H1 (cell line): ENCODE measurements at regions not wholly inside any gene's neighbourhood (a gene's known extent, or its start where the extent isn't known, plus 50 kb on each side); places are given as distances from the start of the nearest gene placed in this dataset.

Experiments
- CTCF ChIA-PET: fragments of 300-600 bp; sonication (Branson Sonifier 250); formaldehyde crosslinking; loops from one replicate; lab custom pipeline; 2021; ENCODE audit not compliant: partially characterized antibody; lab: Charles Lee
- POLR2A ChIA-PET: fragments of 300-600 bp; sonication (Branson Sonifier 250); formaldehyde crosslinking; loops from one replicate; lab custom pipeline; 2021; ENCODE audit warnings: inconsistent platforms; ENCODE audit not compliant: partially characterized antibody; lab: Charles Lee
- DNase-seq, 2 experiments: peaks; one replicate each; pipeline versions ENCODE4 v3.0.0 to v3.0.0-alpha.2; 2010 to 2022; ENCODE audit warnings: low spot score in 2 of 2, low read depth in 1 of 2, mixed read lengths in 1 of 2
- FAIRE-seq: peaks from 2 replicates; lab custom pipeline; 2011; peaks lifted over from hg19 to GRCh38; lab: Jason Lieb, UNC
- H2AFZ ChIP-seq: 2 replicates; pipeline ENCODE4 v1.8.1; 2012; ENCODE audit warnings: low read length, inconsistent platforms
- H2AK5ac ChIP-seq: 2 replicates; pipeline ENCODE4 v1.6.1; 2013; ENCODE audit warnings: low read depth, low read length
- H2BK120ac ChIP-seq: replicated peaks from 2 replicates; pipeline ENCODE3; 2013; ENCODE audit warnings: low read depth, low read length, inconsistent platforms
- H2BK12ac ChIP-seq: 2 replicates; pipeline ENCODE4 v1.6.1; 2013; ENCODE audit warnings: low read depth, low read length
- H2BK15ac ChIP-seq: 2 replicates; pipeline ENCODE4 v1.6.1; 2013; ENCODE audit warnings: low read length
- H2BK20ac ChIP-seq: 2 replicates; pipeline ENCODE4 v1.6.1; 2013; ENCODE audit warnings: low read length
- H2BK5ac ChIP-seq: 2 replicates; pipeline ENCODE4 v1.6.1; 2013; ENCODE audit warnings: low read depth, low read length
- H3K14ac ChIP-seq: 2 replicates; pipeline ENCODE4 v1.6.1; 2013; ENCODE audit warnings: inconsistent platforms; ENCODE audit not compliant: insufficient read length
- H3K18ac ChIP-seq: 2 replicates; pipeline ENCODE4 v1.6.1; 2013; ENCODE audit warnings: low read length; ENCODE audit errors: extremely low read depth
- H3K23ac ChIP-seq: 2 replicates; pipeline ENCODE4 v1.6.1; 2013; ENCODE audit warnings: inconsistent platforms; ENCODE audit not compliant: insufficient read length
- H3K23me2 ChIP-seq: 2 replicates; pipeline ENCODE4 v1.6.1; 2013; ENCODE audit warnings: low read depth, low read length
- H3K27ac ChIP-seq: 2 replicates; pipeline ENCODE4 v1.6.1; 2011; ENCODE audit warnings: low read depth, low read length, inconsistent platforms
- H3K27me3 ChIP-seq, 4 experiments: replicated peaks in 1 of 4; 1 replicate in 1 of 4; 2 replicates in 3 of 4; pipeline versions ENCODE4 v1.6.1 to v1.8.1; 2011 to 2013; ENCODE audit warnings: low read length in 3 of 4, mild to moderate bottlenecking in 3 of 4, inconsistent platforms in 2 of 4, mixed read lengths in 2 of 4, moderate library complexity in 1 of 4; ENCODE audit not compliant: control insufficient read depth in 3 of 4, insufficient read depth in 3 of 4; ENCODE audit errors: extremely low read depth in 1 of 4
- H3K36me3 ChIP-seq, 4 experiments: 2 replicates each; pipeline versions ENCODE4 v1.6.1 to v1.8.1; 2011 to 2013; ENCODE audit warnings: mild to moderate bottlenecking in 4 of 4, low read length in 3 of 4, moderate library complexity in 2 of 4, control low read depth in 1 of 4, inconsistent platforms in 1 of 4; ENCODE audit not compliant: insufficient read depth in 4 of 4, control insufficient read depth in 2 of 4
- H3K4ac ChIP-seq: replicated peaks from 2 replicates; pipeline ENCODE3; 2013; ENCODE audit warnings: low read length, low read depth, mixed read lengths, inconsistent platforms; ENCODE audit not compliant: insufficient read length
- H3K4me1 ChIP-seq, 4 experiments: replicated peaks in 1 of 4; 1 replicate in 1 of 4; 2 replicates in 3 of 4; pipeline versions ENCODE4 v1.6.1 to v1.8.1; 2011 to 2013; ENCODE audit warnings: low read length in 3 of 4, inconsistent platforms in 2 of 4, mixed read lengths in 1 of 4; ENCODE audit not compliant: insufficient read depth in 4 of 4, control insufficient read depth in 3 of 4
- H3K4me2 ChIP-seq, 2 experiments: 2 replicates each; pipeline versions ENCODE4 v1.6.1 to v1.8.1; 2011 to 2013; ENCODE audit warnings: low read depth in 2 of 2, low read length in 2 of 2, control low read depth in 1 of 2, inconsistent platforms in 1 of 2, mild to moderate bottlenecking in 1 of 2; ENCODE audit not compliant: insufficient read depth in 1 of 2
- H3K4me3 ChIP-seq, 4 experiments: fragments of 200-600, 300-600 bp in 1 of 4; sonication (generic), shearing (Covaris generic), sonication (Bioruptor Twin) in 1 of 4; 2 replicates each; pipeline versions ENCODE4 v1.5.1 to v1.8.1; 2011 to 2016; ENCODE audit warnings: low read length in 4 of 4, low read depth in 3 of 4, control low read depth in 2 of 4, inconsistent platforms in 2 of 4, mild to moderate bottlenecking in 2 of 4, mixed read lengths in 1 of 4, moderate library complexity in 1 of 4; ENCODE audit not compliant: insufficient read depth in 2 of 4; ENCODE audit errors: extremely low read depth in 1 of 4
- H3K56ac ChIP-seq: replicated peaks from 2 replicates; pipeline ENCODE3; 2013; ENCODE audit warnings: low read depth, mild to moderate bottlenecking, mixed read lengths, low read length, inconsistent platforms; ENCODE audit not compliant: insufficient read length
- H3K79me1 ChIP-seq: 2 replicates; pipeline ENCODE4 v1.6.1; 2013; ENCODE audit warnings: low read depth, low read length, control low read depth
- H3K79me2 ChIP-seq, 2 experiments: 2 replicates each; pipeline versions ENCODE4 v1.6.1 to v1.8.1; 2012 to 2013; ENCODE audit warnings: low read length in 2 of 2, mild to moderate bottlenecking in 2 of 2, inconsistent platforms in 1 of 2; ENCODE audit not compliant: insufficient read depth in 2 of 2, control insufficient read depth in 1 of 2
- H3K9ac ChIP-seq, 4 experiments: replicated peaks in 1 of 4; 1 replicate in 1 of 4; 2 replicates in 3 of 4; pipeline versions ENCODE4 v1.6.1 to v1.8.1; 2011 to 2013; ENCODE audit warnings: low read depth in 3 of 4, low read length in 3 of 4, control low read depth in 2 of 4, mild to moderate bottlenecking in 2 of 4, moderate library complexity in 2 of 4, inconsistent platforms in 1 of 4; ENCODE audit errors: extremely low read depth in 1 of 4
- H3K9me3 ChIP-seq, 2 experiments: 2 replicates each; pipeline versions ENCODE4 v1.6.1 to v1.8.1; 2012 to 2013; ENCODE audit warnings: mild to moderate bottlenecking in 2 of 2, moderate library complexity in 2 of 2, control low read depth in 1 of 2, inconsistent platforms in 1 of 2, low read depth in 1 of 2, low read length in 1 of 2, mixed read lengths in 1 of 2; ENCODE audit not compliant: insufficient read depth in 2 of 2
- H4K20me1 ChIP-seq, 2 experiments: replicated peaks in 1 of 2; 2 replicates each; pipeline versions ENCODE3 to v1.8.1; 2011 to 2013; ENCODE audit warnings: inconsistent platforms in 2 of 2, low read length in 2 of 2, mild to moderate bottlenecking in 1 of 2; ENCODE audit not compliant: insufficient read depth in 2 of 2, control insufficient read depth in 1 of 2
- H4K5ac ChIP-seq: 2 replicates; pipeline ENCODE4 v1.6.1; 2013; ENCODE audit warnings: low read length, low read depth, mixed read lengths, inconsistent platforms; ENCODE audit not compliant: insufficient read length
- H4K8ac ChIP-seq: 2 replicates; pipeline ENCODE4 v1.8.0; 2013; ENCODE audit warnings: mild to moderate bottlenecking, moderate library complexity, low read length, inconsistent platforms; ENCODE audit not compliant: insufficient read depth; ENCODE audit errors: extremely low read depth
- H4K91ac ChIP-seq: replicated peaks from 2 replicates; pipeline ENCODE3; 2013; ENCODE audit warnings: low read length, mixed read lengths, inconsistent platforms; ENCODE audit not compliant: insufficient read length
- JUN ChIP-seq: IDR thresholded peaks from 2 replicates; pipeline ENCODE4 v1.6.1; 2011; ENCODE audit warnings: low read depth, mild to moderate bottlenecking, improper control_type of control experiment, low read length
- POU5F1 ChIP-seq: IDR thresholded peaks from 2 replicates; pipeline ENCODE4 v1.6.1; 2011; ENCODE audit warnings: low read depth, mild to moderate bottlenecking, low read length, moderate library complexity
- TBP ChIP-seq: IDR thresholded peaks from 2 replicates; pipeline ENCODE4 v1.6.1; 2011; ENCODE audit warnings: low read depth, low read length, improper control_type of control experiment
- WGBS, 2 experiments: shearing (Covaris generic) in 1 of 2; methylation state at CpG; one replicate each; pipeline versions ENCODE4 v1.1.6 to v1.1.7; 2013 to 2015; ENCODE audit warnings: low lambda C conversion rate in 2 of 2, mixed read lengths in 2 of 2, inconsistent platforms in 1 of 2, low coverage in 1 of 2, missing lambda C conversion rate in 1 of 2; ENCODE audit not compliant: insufficient replicate concordance in 2 of 2, insufficient coverage in 1 of 2, insufficient read length in 1 of 2; ENCODE audit errors: extremely low coverage in 1 of 2, missing lambda C conversion rate in 1 of 2; 5-methylcytosine and 5-hydroxymethylcytosine counted together
- TF ChIP-seq, protein P1 (sequence below): IDR thresholded peaks from 2 replicates; pipeline ENCODE4 v1.6.1; 2011; ENCODE audit warnings: low read length, improper control_type of control experiment

- no peak overlapping the region for H3K56ac ChIP-seq
- no peak for FAIRE-seq
- no peaks in the 10 kb centered on the region for H3K23me2 ChIP-seq
- POLR2A ChIA-PET, result interaction anchor here (1.4 kb wide), 1 partner anchor 12 kb away, joined by 3 read pairs; no protein-coding TSS in a partner anchor
- H2BK120ac ChIP-seq, result no peak overlapping the region
- no peak overlapping the region for H2BK20ac ChIP-seq
- no peaks in the 10 kb centered on the region for H3K36me3 ChIP-seq
- H4K5ac ChIP-seq, result no peak overlapping the region
- no peak overlapping the region for H3K23ac ChIP-seq
- no peaks in the 10 kb centered on the region for H3K79me2 ChIP-seq
- CTCF ChIA-PET, result no interaction called here
- H2AK5ac ChIP-seq, result no peak overlapping the region
- no peak overlapping the region for H2BK12ac ChIP-seq
- no peak for TF ChIP-seq POU5F1
- no peak for TF ChIP-seq TBP
- no peak for TF ChIP-seq JUN
- TF ChIP-seq, protein P1, sequence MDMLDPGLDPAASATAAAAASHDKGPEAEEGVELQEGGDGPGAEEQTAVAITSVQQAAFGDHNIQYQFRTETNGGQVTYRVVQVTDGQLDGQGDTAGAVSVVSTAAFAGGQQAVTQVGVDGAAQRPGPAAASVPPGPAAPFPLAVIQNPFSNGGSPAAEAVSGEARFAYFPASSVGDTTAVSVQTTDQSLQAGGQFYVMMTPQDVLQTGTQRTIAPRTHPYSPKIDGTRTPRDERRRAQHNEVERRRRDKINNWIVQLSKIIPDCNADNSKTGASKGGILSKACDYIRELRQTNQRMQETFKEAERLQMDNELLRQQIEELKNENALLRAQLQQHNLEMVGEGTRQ, result no peak
- TF ChIP-seq, all 59 proteins: peak for 0
- no peaks in the 10 kb centered on the region for H3K27me3 ChIP-seq
- H3K4ac ChIP-seq, result no peak overlapping the region
- H4K20me1 ChIP-seq, result no peaks in the 10 kb centered on the region
- H3K14ac ChIP-seq, result no peak overlapping the region
- H3K18ac ChIP-seq, result no peak overlapping the region
- H4K8ac ChIP-seq, result no peak overlapping the region
- no peak overlapping the region for H4K91ac ChIP-seq
- no peak overlapping the region for H3K4me2 ChIP-seq
- no peak overlapping the region for H2BK5ac ChIP-seq
- H3K9ac ChIP-seq, result no peak overlapping the region
- WGBS, 2 experiments, result 89% methylated on average over 2 of the region's 2 CpGs; no CpG with 5 or more reads in 1 of the 2 experiments
- H3K9me3 ChIP-seq, result no peaks in the 10 kb centered on the region
- no peak overlapping the region for H3K4me3 ChIP-seq
- no peak overlapping the region for H2AFZ ChIP-seq
- H3K4me1 ChIP-seq, result peaks cover 0 to 2% (median 0%) of the 10 kb centered on the region in 4 experiments; a peak in 1 of 7 replicates
- H3K79me1 ChIP-seq, result no peaks in the 10 kb centered on the region
- DNase-seq, result no peak
- H2BK15ac ChIP-seq, result no peak overlapping the region
- no peak overlapping the region for H3K27ac ChIP-seq
Observed at GRCh38 chr6:164087211-164087610, 672.7 kb downstream of the QKI start.
